NCI-H2171 treated with DMSO at 0.1 percent for 48 hours (cell line): ENCODE measurements at regions not wholly inside any gene's neighbourhood (a gene's known extent, or its start where the extent isn't known, plus 50 kb on each side); places are given as distances from the start of the nearest gene placed in this dataset.

ENCODE experiments used
- DNase-seq: peaks from one replicate; lab custom pipeline; 2025; lab: John Stamatoyannopoulos, UW

DNA sequence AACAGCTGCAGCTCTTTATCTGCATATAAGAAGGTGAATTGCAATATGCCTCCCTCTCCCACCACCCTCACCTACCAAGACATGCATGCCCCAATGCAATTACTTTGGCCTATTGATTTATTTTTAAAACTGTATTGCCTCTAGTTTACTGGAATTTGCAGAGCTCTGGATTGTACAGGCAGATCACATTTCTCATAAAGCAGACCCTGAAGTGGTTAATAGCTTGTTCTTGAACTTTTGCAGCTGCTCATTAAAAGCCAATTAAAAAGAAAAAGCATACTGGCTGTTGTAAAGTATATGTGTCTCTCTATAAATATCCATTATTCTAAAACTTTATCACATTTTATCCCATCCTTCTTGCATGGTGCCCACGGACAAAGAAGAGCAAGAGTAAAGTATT, 221.5 kb upstream of the TOPAZ1 start:
- DNase-seq = no peak

DNA sequence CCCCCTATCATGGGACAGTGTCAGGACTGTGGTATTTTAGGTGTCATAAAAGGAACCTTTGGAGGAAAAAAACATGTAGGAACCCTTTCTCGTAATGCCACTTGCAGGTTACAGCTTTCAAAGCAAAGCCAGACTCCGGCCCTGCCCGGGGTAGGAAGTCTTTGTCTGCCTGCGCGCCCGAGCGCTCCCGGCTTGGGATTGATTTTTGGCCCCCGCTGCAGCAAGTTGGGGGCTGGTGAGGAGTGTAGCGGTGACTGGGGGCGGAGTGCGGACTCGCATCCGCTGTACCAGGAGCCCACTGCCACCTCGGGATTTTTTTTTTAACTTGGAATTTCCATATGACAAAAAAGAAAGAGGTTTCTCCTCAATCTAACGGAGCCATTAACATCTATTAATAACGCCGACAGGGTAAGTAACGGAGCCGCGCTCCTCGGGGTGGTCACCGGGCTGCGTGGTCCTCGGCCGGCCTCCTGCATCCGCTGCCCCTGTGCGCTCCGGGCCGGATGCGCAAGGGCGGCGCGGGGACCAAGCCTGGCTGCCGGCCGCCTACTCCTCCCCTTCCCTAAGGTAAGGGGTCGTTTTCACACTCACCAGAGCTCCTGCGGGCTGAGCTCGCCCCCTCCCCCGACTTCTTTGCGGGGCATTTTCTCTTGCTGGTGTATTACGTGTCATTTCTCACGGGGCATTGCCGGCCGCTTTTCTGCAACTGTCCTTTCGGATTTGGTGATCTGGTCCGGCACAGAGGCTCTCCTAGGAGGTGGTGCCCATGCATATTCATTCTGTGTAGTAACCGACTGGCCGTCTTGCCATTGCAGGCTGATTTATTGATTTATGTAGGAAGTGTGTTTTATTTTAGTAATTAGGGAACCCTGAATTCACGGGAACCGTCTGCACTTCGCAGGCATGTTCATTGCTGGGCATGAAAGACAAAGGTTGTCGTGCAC, 219.8 kb upstream of the TOPAZ1 start:
- DNase-seq = no peak

DNA sequence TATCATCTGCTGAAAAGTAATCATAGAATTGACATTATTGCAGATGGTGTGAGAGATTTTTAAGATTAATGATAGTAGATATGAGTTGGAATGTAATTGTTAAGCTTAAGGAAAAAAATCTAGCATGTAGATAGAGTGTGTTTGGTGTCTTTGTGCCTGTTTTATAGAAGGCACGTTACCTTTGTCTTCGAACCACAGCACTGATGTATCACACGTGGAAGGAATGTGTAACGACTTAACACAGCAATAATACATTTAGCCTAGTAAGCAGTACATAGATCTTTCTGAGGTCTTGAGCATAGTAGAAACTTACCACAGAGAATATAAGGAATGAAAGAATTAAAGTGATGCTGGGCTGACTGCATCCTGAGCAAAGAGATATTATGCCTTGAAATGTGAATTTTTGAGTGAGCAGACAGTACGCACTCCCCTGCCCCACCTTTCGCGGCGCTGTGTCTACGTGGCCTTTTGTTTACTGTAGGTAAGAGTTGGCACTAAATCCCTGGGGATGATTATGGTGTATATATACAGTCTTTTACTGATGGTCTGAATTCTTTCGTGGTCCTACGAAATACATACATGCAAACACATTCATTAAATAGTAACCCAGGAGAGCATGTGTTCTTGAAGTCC, 217.6 kb upstream of the TOPAZ1 start:
- no peak for DNase-seq

DNA sequence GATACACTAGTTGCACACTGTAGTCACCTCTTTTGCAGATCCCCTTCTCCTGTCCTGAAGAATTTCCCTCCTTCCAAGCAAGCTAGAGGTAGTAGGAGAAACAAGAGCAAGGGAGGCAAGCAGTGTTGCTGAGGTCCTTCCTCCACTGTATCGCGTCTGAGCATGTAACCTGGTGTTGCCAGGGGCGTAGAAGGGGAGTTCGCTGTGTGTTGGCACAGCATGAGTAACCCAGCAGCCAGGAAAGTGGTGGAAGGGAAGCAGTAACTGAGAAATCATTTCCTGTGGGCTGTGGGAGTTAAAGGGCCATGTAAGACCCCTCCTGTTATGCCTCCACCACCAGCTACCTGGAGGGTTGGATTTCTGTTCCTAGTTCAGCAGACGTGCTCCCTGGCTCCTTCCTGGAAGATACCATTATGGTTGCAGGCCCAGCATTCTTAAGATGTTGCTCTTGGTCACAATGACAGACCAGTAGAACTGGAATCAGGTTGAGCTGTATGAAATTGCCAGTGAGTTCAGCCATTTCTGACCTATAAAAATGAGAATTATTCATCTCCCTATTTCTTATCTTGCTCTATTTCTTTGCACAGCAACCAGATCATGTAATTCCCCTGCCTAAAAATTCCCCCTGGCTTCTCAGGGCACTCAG, 215.3 kb upstream of the TOPAZ1 start:
- no peak for DNase-seq

DNA sequence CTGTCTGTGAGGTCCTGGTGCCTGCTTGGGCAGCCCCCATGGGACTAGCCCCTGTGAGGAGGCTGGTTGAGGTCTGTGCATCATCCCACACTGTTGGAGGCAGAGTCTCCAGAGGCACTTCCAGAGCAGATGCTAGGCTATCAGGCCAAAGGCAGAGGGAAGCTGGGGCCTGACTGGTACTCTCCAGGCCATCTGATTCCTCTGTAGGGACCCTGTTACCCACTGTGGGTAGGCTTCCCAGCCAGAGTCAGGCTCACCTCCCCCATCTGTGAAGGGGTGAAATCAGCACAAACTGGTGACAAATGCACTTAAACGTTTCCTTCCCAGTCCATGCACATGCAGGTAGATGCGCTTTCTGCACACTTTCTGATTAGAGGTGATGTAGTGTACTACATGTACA, 212.6 kb upstream of the TOPAZ1 start:
- no peak for DNase-seq

DNA sequence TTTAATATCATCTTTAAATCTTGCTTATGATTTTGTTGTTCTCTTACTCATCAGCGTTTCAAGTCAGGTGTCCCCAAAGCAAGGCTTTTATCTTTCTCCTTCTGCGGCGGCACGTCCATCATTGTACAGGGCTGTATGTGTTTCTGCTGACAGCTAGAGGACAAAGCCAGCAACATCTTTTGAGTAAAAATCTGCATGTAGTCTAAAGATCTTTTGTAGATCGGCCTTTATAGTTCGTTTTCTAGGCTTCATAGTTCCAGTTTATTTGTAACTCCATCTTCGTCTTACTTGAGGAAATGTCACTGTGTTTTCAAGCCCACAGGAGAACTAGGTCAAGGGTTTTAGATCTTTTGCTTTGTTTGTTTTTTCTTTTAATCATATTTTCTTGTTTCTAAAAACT, 211.4 kb upstream of the TOPAZ1 start:
- no peak for DNase-seq

DNA sequence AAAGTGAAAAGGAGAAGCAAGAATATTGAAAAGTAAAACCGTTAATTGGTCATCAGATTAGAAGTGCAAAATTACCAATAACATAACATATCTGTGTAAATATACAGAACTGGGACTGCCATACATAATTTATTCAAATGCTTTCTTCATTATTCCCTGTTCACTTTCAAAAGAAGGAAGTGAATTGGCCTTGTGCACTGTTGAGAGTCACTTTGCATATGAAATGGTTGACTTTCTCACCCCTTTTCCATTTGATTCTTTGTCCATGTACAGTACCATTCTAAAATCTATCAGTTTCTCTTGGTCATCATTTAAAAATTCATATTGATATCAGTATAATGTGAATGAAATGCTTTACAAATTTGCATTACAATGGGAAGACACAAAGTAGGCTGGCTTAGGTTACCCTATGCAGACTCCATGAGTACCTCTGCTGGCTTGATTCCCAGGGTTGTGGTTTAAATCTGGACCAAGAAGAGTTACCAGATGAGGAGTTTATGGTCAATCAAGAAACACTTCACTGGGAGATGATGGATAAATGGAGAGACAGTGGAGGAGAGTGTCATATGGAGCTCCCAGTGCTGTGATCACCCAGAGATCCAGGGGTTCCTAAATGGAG, 210.9 kb upstream of the TOPAZ1 start:
- DNase-seq = no peak

DNA sequence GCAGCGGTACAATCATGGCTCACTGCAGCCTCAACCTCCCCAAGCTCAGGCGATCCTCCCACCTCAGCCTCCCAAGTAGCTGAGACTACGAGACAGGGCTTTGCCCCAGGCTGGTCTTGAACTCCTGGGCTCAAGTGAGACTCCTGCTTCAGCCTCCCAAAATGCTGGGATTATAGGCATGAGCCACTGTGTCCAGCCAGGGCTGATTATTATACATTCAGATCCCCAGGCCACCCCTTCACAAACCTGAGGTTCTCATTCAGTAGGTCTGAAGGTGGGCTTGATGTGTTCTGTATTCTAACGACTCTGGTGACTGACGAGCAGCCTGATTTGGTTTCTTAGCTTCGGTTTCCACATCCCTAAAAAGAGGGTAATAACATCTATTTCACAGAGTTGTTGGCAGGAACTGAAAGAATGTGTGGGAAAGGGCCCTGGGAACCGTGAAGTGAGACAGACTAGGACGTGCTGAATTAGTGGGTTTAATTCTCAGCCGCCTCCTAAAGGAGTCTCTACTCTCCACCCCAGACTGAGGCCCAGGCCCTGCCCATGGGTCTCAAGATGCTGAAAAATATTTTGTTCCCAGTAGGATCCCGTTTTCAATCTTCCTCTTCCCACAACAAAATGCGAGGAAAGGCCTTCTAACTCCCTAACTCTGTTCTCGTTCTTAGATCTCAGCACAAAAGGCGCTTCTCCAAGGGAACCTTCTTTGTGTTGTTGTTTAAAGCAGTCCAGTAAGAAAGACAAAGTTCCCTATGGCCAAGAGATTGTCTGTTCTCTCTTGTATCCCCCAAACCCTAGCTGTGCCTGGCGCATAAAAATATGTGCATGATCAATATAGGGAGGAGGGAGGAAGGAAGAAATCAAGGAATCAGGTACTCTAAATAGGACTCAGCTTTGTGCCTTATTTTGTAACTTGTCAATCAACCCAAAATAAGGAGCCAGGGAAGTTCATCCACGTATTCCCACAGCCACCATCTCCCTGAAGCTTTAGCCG, 210.0 kb upstream of the TOPAZ1 start:
- DNase-seq = no peak

DNA sequence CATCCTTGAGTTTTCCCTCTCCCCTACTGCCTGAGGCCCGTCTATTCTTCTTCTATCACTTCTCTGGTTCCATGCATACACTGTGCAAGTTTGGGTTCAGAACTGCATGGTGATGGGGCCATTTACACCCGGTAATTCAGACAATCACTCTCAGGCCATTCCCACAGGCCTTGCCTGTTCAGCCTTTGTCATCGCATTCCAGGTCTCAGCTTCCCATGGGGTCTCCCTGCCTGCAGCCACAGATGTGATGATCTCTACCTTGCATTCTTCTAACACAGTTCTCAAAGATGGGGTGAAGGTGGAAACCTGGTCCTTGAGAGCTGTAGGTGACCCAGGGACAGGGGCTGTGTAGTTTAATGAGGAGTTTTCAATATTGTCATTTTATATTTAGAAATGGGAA, 209.2 kb upstream of the TOPAZ1 start:
- DNase-seq = no peak

DNA sequence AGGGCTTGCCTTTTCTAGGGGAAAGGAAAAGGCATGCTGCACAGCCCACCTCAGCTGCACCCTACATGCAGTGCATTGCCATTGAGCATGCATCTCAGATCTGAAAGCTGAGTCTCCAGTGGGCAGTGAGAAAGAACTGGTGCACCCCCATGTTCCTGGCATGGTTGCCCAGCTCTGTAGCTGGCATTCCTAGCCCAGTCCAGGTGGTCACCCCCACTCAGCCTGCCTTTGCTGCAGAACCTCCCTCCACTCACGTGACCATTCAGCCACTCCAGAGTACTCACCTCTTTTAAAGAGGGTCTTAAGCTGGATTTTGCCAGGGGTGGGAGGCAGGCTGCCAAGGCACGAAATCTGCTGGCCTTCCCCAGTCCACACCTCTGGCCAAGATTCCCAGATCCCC, 208.6 kb upstream of the TOPAZ1 start:
- DNase-seq = no peak

DNA sequence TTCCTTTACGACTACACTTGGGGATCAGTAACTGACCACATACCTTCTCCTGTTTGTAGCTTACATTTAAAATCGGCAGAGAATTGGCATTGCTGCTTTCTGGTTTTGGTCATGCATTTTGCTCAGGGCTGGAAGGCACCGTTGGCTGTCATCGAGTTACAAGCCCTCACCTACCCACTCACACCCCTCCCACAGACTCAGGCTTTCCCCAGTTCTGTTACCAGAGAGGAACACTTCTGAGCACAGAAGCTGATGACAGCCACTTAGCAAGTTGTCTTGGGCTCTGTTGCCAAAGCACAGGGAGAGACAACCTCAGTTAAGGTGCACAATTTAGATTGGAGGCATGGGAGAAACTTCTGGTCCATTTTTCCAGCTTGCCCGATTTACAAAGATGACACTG, 204.8 kb upstream of the TOPAZ1 start:
- no peak for DNase-seq

DNA sequence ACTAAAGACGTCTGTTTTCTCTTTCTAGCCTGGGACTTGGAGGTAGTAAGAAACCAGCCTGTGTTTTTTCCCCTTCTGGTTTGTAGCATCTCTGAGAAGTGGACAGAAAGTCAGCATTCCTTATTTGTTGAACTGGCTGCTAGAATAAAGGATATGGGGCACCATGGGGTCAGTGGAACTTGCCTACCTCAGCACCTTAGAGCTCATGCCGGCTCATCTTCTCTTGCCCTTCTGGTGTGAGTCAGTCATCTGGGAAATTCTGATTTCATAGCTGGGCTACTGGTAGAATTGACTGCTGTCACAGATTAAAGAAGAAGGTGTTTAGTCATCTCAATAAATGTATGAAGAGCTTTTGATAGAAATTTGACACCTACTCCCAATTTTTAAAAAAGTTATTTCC, 202.7 kb upstream of the TOPAZ1 start:
- no peak for DNase-seq

DNA sequence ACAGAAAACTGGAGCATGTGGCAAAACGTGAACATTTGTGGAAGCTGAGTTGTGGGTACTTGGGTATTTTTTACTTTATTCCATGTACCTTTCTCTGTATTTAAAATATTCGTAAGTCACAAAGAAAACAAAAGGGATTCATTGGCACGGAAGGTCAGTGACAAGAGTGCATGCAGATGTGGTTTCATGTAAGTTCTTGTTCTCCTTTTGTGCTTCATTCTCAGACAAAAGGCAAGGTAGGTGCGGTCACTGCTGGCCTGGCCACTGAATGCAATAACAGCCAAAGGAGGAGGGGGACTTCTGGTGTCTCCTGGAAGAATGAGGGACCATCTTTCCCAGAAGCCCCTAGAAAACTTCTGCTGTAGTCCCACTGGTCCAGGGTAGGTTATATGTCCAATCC, 200.0 kb upstream of the TOPAZ1 start:
- no peak for DNase-seq

DNA sequence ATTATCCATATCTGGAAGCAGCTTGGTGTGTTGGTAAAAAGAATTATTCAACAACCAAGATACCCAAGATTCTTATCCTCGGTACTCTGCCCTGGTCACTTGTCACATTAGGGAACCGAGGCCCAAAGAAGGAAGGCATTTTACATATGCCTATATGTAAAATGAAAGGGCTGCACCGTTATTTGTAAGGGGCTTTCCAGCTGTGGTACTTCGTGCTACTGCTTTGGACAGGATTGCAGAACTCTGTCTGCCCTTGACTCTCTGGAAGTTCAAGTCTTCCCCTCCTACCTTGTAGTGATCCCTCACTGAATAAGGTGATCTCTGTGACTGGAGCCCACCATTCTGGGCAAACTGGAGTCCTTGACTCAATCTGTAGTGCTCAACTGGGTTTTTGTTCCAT, 198.9 kb upstream of the TOPAZ1 start:
- no peak for DNase-seq

DNA sequence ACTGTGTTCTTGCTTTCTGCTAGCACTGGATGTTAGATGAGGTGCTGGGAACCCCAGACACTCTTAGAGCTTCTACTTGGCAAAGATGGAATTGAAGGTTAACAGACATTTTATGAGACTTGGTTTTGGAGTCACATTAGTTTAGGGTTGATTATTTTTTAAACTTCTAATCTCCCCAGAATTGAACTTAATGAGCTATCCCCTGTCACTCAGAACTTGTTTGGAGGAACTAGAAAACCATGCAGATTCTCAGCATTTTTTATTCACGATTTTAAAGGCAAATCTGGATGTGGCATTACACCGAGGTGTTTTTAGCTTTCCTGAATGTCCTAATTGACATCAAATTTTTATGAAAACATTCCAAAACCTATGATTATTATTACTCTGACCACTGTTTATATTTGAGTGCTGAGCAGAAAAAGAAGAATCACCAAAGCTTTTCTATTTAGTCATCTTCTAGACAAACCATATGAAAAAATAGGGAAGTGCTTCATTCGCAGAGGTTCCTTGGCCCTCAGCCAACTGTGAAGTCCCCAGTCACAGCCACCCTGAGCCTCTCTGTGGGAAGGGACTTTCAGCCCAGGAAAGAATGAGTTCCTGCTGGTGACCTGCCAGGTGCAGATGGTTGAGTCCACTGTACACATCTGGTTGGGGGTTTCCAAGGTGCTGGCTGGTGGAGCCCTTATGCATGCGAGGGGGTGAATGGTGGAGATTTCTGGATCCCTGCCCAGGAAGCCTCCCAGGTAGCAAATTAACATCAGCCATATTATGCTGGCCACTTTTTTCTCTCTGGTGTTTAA, 196.0 kb upstream of the TOPAZ1 start:
- peak; percentile 16 for DNase-seq

DNA sequence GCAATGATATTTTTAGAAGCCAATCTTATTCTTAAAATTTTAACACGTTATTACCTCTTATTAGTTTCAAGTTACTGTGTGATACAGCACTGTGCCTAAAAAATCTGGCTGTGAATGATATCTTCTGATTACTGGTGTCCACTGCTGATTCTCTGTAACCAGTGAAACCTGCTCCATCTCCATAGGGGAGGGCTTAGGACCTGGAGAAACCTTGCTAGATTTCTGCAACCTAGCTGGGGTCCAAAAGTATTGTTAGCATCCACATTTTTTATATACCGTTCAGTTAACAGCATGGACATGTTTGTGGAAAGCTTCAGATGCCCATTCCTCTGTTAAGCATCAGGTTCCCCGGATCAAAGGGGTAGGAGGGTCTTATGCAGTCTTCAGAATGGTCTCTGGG, 193.9 kb upstream of the TOPAZ1 start:
- DNase-seq = no peak

DNA sequence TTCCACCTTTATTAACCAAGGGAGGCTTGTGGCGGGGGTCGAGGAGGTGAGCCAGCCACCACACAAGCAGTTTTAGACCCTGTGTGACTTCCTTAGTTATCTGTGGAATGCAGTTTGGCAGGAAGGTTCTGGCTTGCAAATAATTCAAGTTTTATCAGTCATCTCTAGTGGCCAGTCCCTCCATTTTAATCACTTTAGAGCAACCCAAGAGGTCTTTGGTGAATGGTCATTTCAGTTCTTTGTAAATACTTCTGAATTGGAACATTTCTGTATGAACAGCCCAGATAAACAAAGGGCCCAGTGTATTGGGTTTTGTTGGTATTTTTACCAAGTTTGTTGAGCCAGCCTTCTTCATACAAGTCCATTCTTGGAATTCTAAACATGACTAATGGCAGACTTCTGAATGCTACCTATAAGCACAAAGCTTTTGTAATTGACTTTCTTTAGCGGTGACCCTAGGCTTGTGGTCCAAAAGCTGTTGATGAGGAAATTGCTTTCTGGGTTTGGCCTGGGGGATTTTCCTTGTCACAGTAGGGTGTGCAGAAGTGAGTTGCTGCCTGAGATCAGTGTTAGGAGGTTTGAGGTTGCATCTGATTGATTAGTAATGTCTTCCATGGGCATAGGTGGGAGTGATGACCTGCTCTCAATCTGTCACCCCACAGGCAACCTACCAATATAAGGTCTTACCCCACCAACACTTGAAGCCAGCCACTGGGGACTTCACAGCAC, 193.3 kb upstream of the TOPAZ1 start:
- DNase-seq = no peak

DNA sequence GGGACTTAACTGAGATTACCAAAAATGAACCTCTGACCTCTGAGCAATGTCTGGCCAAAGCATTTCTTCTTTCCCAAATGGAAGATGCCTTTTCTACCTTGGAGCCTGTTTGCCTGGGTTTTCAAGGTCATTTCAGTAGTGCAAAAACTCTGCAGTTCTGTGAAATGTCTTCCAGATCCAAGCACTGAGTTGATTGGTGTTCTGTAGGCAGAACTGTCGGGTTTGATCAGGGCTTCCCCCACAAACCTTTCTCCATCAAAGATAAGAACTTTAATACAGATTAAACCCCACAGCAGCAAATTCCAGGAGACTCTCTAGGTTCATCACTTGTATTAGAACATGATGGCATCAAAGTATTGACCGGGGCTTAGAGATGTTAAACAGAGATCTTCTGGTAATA, 192.7 kb upstream of the TOPAZ1 start:
- no peak for DNase-seq

DNA sequence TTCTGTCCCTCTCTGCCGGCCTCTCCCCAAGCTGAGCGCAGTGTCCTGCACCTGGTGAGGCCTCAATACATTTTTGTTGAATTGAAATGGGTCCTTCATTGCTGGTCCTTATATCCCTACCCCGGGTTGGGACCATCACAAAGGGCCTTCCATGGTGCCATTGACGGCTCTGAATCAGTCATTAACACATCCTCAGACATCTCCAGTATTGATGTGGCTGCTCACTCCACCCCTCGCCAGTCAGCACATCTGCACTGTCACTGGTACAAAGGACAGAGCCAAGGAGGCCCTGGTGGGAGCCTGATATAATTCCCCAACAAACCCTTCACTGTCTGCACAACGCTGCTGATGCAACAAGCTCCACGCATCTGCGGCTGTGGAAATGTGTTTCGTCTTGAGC, 191.6 kb upstream of the TOPAZ1 start:
- DNase-seq = no peak

DNA sequence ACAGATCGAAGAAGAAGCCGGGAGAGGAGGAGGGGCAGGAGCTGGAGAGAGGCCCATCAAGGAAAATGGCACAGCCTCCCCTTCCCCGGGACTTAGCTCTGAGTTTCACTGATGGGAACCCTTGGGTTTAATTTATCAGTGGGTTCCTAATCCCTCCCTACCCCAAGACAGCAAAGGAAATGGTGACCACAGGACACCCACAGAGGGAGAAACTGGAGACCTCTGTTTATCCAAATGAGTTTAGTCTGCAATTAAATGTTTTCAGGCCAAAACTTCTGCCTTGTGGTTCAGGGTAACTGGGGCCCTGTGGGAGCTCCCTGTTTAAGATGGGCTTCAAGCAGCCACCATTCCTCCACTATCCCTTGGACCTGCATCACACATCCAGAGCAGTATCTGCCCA, 190.8 kb upstream of the TOPAZ1 start:
- DNase-seq = no peak
